ENCODE measurements at regions not wholly inside any gene's neighbourhood (a gene's known extent, or its start where the extent isn't known, plus 50 kb on each side); places are given as distances from the start of the nearest gene placed in this dataset.

GRCh38 chr5:135711911-135712310, 122.6 kb upstream of the SLC25A48 start:
- no peaks in the 10 kb centered on the region for H3K9me2 ChIP-seq (ENCODE audit: insufficient read depth, low read length)
- H2AFZ ChIP-seq (ENCODE audit: low read depth, low read length): no peak overlapping the region
- no peaks in the 10 kb centered on the region for H4K20me1 ChIP-seq (ENCODE audit: insufficient read depth)
- no peak overlapping the region for H3K4me3 ChIP-seq (ENCODE audit: low read length)
- H3F3A ChIP-seq (ENCODE audit: insufficient read depth, low read length, poor library complexity, severe bottlenecking): no peaks in the 10 kb centered on the region
- H3K9me3 ChIP-seq (ENCODE audit: low read length): no peaks in the 10 kb centered on the region
- no peak for TF ChIP-seq EP300 (conservative IDR thresholded peaks at IDR 0.05; ENCODE audit: poor library complexity, severe bottlenecking)
- TF ChIP-seq MXI1 (conservative IDR thresholded peaks at IDR 0.05; ENCODE audit: poor library complexity, severe bottlenecking): no peak
- TF ChIP-seq RAD21 (conservative IDR thresholded peaks at IDR 0.05): no peak
- no peak for TF ChIP-seq TAF1 (IDR thresholded peaks at IDR 0.05; ENCODE audit: low read depth)
- TF ChIP-seq EZH2 (IDR thresholded peaks at IDR 0.05; ENCODE audit: borderline replicate concordance, insufficient read depth, low read length, poor library complexity, severe bottlenecking): no peak
- TF ChIP-seq POLR2AphosphoS5 (IDR thresholded peaks at IDR 0.05): no peak
- TF ChIP-seq, protein P1, sequence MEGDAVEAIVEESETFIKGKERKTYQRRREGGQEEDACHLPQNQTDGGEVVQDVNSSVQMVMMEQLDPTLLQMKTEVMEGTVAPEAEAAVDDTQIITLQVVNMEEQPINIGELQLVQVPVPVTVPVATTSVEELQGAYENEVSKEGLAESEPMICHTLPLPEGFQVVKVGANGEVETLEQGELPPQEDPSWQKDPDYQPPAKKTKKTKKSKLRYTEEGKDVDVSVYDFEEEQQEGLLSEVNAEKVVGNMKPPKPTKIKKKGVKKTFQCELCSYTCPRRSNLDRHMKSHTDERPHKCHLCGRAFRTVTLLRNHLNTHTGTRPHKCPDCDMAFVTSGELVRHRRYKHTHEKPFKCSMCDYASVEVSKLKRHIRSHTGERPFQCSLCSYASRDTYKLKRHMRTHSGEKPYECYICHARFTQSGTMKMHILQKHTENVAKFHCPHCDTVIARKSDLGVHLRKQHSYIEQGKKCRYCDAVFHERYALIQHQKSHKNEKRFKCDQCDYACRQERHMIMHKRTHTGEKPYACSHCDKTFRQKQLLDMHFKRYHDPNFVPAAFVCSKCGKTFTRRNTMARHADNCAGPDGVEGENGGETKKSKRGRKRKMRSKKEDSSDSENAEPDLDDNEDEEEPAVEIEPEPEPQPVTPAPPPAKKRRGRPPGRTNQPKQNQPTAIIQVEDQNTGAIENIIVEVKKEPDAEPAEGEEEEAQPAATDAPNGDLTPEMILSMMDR (IDR thresholded peaks at IDR 0.05; ENCODE audit: poor library complexity, severe bottlenecking): no peak
- no peak for TF ChIP-seq REST (IDR thresholded peaks at IDR 0.05; ENCODE audit: borderline replicate concordance)
- TF ChIP-seq SMC3 (conservative IDR thresholded peaks at IDR 0.05; ENCODE audit: poor library complexity): no peak
- no peak overlapping the region for H3K9ac ChIP-seq (ENCODE audit: low read length)
- no peak overlapping the region for H3K4me2 ChIP-seq (ENCODE audit: low read length)
- no peaks in the 10 kb centered on the region for H3K36me3 ChIP-seq (ENCODE audit: insufficient read depth, low read length)
- H3K79me2 ChIP-seq (replicated peaks; ENCODE audit: insufficient read depth, low read length): no peaks in the 10 kb centered on the region
- no peaks in the 10 kb centered on the region for H3K27me3 ChIP-seq (ENCODE audit: insufficient read depth, low read depth, low read length)
- no peak overlapping the region for H3K27ac ChIP-seq (ENCODE audit: low read length)

- Histone ChIP-seq H3K79me2 (replicated peaks; ENCODE audit: insufficient read depth, low read length) (no peaks in the 10 kb centered on the region), H3K9me3 (ENCODE audit: low read length) (no peaks in the 10 kb centered on the region), H3F3A (ENCODE audit: insufficient read depth, low read length, poor library complexity, severe bottlenecking) (no peaks in the 10 kb centered on the region), H3K27me3 (ENCODE audit: insufficient read depth, low read depth, low read length) (no peaks in the 10 kb centered on the region), H4K20me1 (ENCODE audit: insufficient read depth) (no peaks in the 10 kb centered on the region), H2AFZ (ENCODE audit: low read depth, low read length) (no peak overlapping the region), H3K9ac (ENCODE audit: low read length) (no peak overlapping the region), H3K4me3 (ENCODE audit: low read length) (no peak overlapping the region), H3K4me2 (ENCODE audit: low read length) (no peak overlapping the region), H3K9me2 (ENCODE audit: insufficient read depth, low read length) (no peaks in the 10 kb centered on the region), H3K36me3 (ENCODE audit: insufficient read depth, low read length) (no peaks in the 10 kb centered on the region), H3K27ac (ENCODE audit: low read length) (no peak overlapping the region)
- TF ChIP-seq MXI1 (conservative IDR thresholded peaks at IDR 0.05; ENCODE audit: poor library complexity, severe bottlenecking): no peak
- no peak for TF ChIP-seq POLR2AphosphoS5 (IDR thresholded peaks at IDR 0.05)
- no peak for TF ChIP-seq REST (IDR thresholded peaks at IDR 0.05; ENCODE audit: borderline replicate concordance)
- no peak for TF ChIP-seq RAD21 (conservative IDR thresholded peaks at IDR 0.05)
- no peak for TF ChIP-seq TAF1 (IDR thresholded peaks at IDR 0.05; ENCODE audit: low read depth)
- TF ChIP-seq, protein P1 (IDR thresholded peaks at IDR 0.05; ENCODE audit: poor library complexity, severe bottlenecking): no peak
- no peak for TF ChIP-seq EP300 (conservative IDR thresholded peaks at IDR 0.05; ENCODE audit: poor library complexity, severe bottlenecking)
- TF ChIP-seq SMC3 (conservative IDR thresholded peaks at IDR 0.05; ENCODE audit: poor library complexity): no peak
- TF ChIP-seq EZH2 (IDR thresholded peaks at IDR 0.05; ENCODE audit: borderline replicate concordance, insufficient read depth, low read length, poor library complexity, severe bottlenecking): no peak
These were observed 124.3 kb upstream of the SLC25A48 start for GRCh38 chr5:135710045-135710675.

All from neural cell (in vitro differentiated cells).